DND-41 (cell line): ENCODE measurements at regions not wholly inside any gene's neighbourhood (a gene's known extent, or its start where the extent isn't known, plus 50 kb on each side); places are given as distances from the start of the nearest gene placed in this dataset.

ENCODE experiments used
- ATAC-seq: fragments of 200-7000 bp; cut with Tn5 transposase; 3 replicates; pipeline ENCODE4 v1.9.1; 2021; ENCODE audit warnings: low read depth; ENCODE audit not compliant: insufficient read depth
- DNase-seq: peaks from one replicate; pipeline ENCODE4 v3.0.0-alpha.2; 2020
- H2AFZ ChIP-seq: 2 replicates; pipeline ENCODE4 v1.6.0; 2012; ENCODE audit warnings: low read depth, low read length
- H3K27ac ChIP-seq: 2 replicates; pipeline ENCODE4 v1.5.1; 2012; ENCODE audit warnings: low read length, inconsistent platforms
- H3K27me3 ChIP-seq: fragments of 200-600 bp; sonication (generic); 2 replicates; pipeline ENCODE4 v1.6.0; 2012; ENCODE audit warnings: low read length, mild to moderate bottlenecking, inconsistent platforms; ENCODE audit not compliant: insufficient read depth, poor library complexity
- H3K36me3 ChIP-seq: 2 replicates; pipeline ENCODE4 v1.5.1; 2012; ENCODE audit warnings: low read length, inconsistent platforms; ENCODE audit not compliant: insufficient read depth
- H3K4me1 ChIP-seq: 2 replicates; pipeline ENCODE4 v1.5.1; 2012; ENCODE audit warnings: mild to moderate bottlenecking, low read length; ENCODE audit not compliant: insufficient read depth
- H3K4me2 ChIP-seq: 2 replicates; pipeline ENCODE4 v1.6.0; 2012; ENCODE audit warnings: mild to moderate bottlenecking, moderate library complexity, low read length, inconsistent platforms; ENCODE audit not compliant: insufficient read depth
- H3K4me3 ChIP-seq, 2 experiments: fragments of 200-600 bp in 1 of 2; shearing (Covaris generic) in 1 of 2; 2 replicates each; pipeline ENCODE4 v1.5.1; 2012 to 2016; ENCODE audit warnings: inconsistent platforms in 2 of 2, low read length in 2 of 2, mild to moderate bottlenecking in 2 of 2, low read depth in 1 of 2, moderate library complexity in 1 of 2
- H3K79me2 ChIP-seq: 2 replicates; pipeline ENCODE4 v1.6.0; 2012; ENCODE audit warnings: low read length, inconsistent platforms; ENCODE audit not compliant: insufficient read depth
- H3K9ac ChIP-seq: 2 replicates; pipeline ENCODE4 v1.6.0; 2012; ENCODE audit warnings: low read depth, mild to moderate bottlenecking, inconsistent platforms, low read length, moderate library complexity
- H3K9me3 ChIP-seq: 2 replicates; pipeline ENCODE4 v1.5.1; 2012; ENCODE audit warnings: low read length, moderate library complexity, mild to moderate bottlenecking, inconsistent platforms; ENCODE audit not compliant: insufficient read depth, severe bottlenecking
- H4K20me1 ChIP-seq: 2 replicates; pipeline ENCODE4 v1.6.0; 2012; ENCODE audit warnings: low read length; ENCODE audit not compliant: insufficient read depth
- CTCF ChIP-seq: IDR thresholded peaks from 2 replicates; pipeline ENCODE4 v1.5.1; 2012; ENCODE audit warnings: borderline replicate concordance, low read length, moderate library complexity, mild to moderate bottlenecking; ENCODE audit not compliant: poor library complexity, severe bottlenecking; ENCODE audit errors: extremely low read depth
- EZH2 ChIP-seq: IDR thresholded peaks from 3 replicates; pipeline ENCODE4 v1.6.1; 2012; ENCODE audit warnings: borderline replicate concordance, low read depth, mild to moderate bottlenecking, moderate library complexity, low read length, inconsistent platforms; ENCODE audit not compliant: severe bottlenecking

GRCh38 chr1:83689921-83690868, 308.7 kb downstream of the TTLL7 start:
- Histone ChIP-seq H3K9me3 (no peaks in the 10 kb centered on the region), H3K27me3 (no peaks in the 10 kb centered on the region), H3K36me3 (no peaks in the 10 kb centered on the region), H2AFZ (peak overlapping the region; percentile 24), H3K4me2 (no peak overlapping the region), H3K4me1 (peaks cover 29% of the 10 kb centered on the region), H3K79me2 (no peaks in the 10 kb centered on the region), H4K20me1 (no peaks in the 10 kb centered on the region), H3K27ac (no peak overlapping the region), H3K9ac (no peak overlapping the region), H3K4me3 (no peak overlapping the region)
- no peak for TF ChIP-seq CTCF
- no peak for TF ChIP-seq EZH2
- DNase-seq (no peak), ATAC-seq (no peak)

GRCh38 chr1:83682132-83682531, 316.8 kb downstream of the TTLL7 start:
- Histone ChIP-seq H3K27me3 (no peaks in the 10 kb centered on the region), H3K4me2 (no peak overlapping the region), H4K20me1 (no peaks in the 10 kb centered on the region), H3K4me3 (no peak overlapping the region), H3K9ac (no peak overlapping the region), H3K79me2 (no peaks in the 10 kb centered on the region), H2AFZ (no peak overlapping the region), H3K27ac (no peak overlapping the region), H3K36me3 (no peaks in the 10 kb centered on the region), H3K4me1 (no peaks in the 10 kb centered on the region), H3K9me3 (no peaks in the 10 kb centered on the region)
- ATAC-seq = no peak
- DNase-seq = no peak
- TF ChIP-seq EZH2 = no peak
- TF ChIP-seq CTCF = no peak

GRCh38 chr1:83676106-83676505, 322.8 kb downstream of the TTLL7 start:
- Histone ChIP-seq H3K4me3 (no peak overlapping the region), H3K4me1 (no peaks in the 10 kb centered on the region), H3K4me2 (no peak overlapping the region), H2AFZ (no peak overlapping the region), H4K20me1 (no peaks in the 10 kb centered on the region), H3K27me3 (no peaks in the 10 kb centered on the region), H3K79me2 (no peaks in the 10 kb centered on the region), H3K27ac (no peak overlapping the region), H3K9me3 (no peaks in the 10 kb centered on the region), H3K36me3 (no peaks in the 10 kb centered on the region), H3K9ac (no peak overlapping the region)
- no peak for DNase-seq
- TF ChIP-seq EZH2 = no peak
- TF ChIP-seq CTCF = no peak
- no peak for ATAC-seq
